NCI-H1694 treated with DMSO at 0.1 percent for 48 hours (cell line): ENCODE measurements at regions not wholly inside any gene's neighbourhood (a gene's known extent, or its start where the extent isn't known, plus 50 kb on each side); places are given as distances from the start of the nearest gene placed in this dataset.

Experiments used
- DNase-seq: peaks from one replicate; lab custom pipeline; 2025; lab: John Stamatoyannopoulos, UW

DNA sequence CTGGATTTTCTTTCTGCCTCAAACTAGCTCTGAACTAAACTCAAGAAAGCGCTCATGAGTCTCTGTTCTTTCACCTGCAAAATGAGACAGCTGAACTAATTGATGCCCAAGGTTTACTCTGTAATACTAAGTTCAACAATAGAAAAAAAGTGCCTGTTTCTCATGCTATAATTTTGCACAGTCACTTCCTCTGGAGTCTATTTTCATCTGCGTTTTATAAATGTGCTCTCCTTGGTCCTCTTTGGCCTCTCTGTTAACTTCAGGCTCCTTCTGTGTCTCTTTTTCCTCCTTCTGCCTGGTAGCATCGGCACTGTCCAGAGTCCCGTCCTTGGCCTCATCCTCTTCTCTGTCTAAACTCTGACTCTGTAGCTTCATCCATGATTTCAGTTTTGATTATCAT lies 311.9 kb upstream of the TLE4 start:
- no peak for DNase-seq

DNA sequence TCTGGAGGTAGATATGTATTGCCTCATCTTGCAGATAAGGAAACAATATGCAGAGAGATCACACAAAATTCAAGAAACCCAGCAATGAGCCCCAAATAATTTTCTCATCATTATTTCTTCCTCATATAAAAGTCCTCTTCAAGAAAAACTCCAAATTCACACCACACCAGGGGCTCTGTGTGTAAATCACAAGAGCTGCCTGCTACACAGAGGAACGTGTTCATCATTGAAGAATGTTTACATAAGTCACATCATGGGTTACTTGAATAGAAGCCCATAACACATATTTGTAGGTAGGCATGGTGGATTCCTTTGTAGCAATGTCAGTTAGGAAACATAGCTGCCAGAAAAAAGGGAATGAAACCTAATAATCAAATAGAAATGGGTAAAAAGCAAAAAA lies 308.1 kb upstream of the TLE4 start:
- DNase-seq: no peak

GRCh38 chr9:79264041-79264440 lies 307.7 kb upstream of the TLE4 start:
- DNase-seq: no peak

- peak; percentile 90 for DNase-seq
Observed at GRCh38 chr9:79264511-79265355, 307.0 kb upstream of the TLE4 start.

DNA sequence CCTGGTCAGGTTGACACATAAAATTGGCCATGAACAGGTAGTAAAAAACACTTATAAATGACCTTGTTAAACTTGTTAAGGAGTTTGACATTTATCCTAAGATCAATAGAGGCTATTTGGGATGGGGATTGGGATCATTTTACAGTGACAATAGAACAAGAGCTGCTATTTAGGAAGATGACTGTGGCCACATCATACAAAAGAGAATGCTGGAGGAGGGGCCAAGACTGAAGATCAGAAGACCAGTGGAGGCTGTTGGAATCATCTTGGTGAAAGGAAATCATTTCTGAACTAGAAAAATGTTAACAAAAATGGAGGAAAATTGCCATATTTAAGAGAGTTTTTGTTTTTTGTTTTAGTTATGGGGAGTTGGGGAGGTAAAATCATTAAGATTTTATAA lies 304.8 kb upstream of the TLE4 start:
- no peak for DNase-seq

DNA sequence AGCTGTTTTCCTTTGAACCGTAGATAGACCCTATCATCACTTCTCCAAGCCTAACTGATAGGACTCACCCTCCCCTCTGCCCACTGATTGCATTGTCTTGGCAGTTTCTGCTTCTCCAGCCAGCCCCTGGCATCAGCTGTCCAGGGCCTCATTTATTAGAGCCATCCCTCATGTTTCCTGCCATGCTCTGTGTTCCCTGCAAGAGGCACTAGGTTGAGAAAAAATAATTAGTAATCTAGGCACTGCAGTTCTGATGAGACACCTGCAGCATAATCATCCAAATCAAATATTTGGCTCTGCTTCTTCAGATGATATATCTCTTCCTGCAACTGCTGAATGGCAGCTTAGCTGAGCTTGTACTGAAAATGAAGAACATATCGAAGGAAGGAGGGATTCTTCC lies 303.0 kb upstream of the TLE4 start:
- no peak for DNase-seq

GRCh38 chr9:79273311-79273710 lies 298.5 kb upstream of the TLE4 start:
- no peak for DNase-seq

GRCh38 chr9:79279356-79279755 lies 292.4 kb upstream of the TLE4 start:
- DNase-seq: no peak

- DNase-seq: no peak
Observed at GRCh38 chr9:79280691-79281090, 291.1 kb upstream of the TLE4 start.

- no peak for DNase-seq
Observed at GRCh38 chr9:79284081-79284480, 287.7 kb upstream of the TLE4 start.

GRCh38 chr9:79286992-79287707 lies 284.6 kb upstream of the TLE4 start:
- DNase-seq: no peak

GRCh38 chr9:79287708-79288290 lies 284.0 kb upstream of the TLE4 start:
- DNase-seq: no peak

- no peak for DNase-seq
Observed at GRCh38 chr9:79289856-79290255, 281.9 kb upstream of the TLE4 start.

DNA sequence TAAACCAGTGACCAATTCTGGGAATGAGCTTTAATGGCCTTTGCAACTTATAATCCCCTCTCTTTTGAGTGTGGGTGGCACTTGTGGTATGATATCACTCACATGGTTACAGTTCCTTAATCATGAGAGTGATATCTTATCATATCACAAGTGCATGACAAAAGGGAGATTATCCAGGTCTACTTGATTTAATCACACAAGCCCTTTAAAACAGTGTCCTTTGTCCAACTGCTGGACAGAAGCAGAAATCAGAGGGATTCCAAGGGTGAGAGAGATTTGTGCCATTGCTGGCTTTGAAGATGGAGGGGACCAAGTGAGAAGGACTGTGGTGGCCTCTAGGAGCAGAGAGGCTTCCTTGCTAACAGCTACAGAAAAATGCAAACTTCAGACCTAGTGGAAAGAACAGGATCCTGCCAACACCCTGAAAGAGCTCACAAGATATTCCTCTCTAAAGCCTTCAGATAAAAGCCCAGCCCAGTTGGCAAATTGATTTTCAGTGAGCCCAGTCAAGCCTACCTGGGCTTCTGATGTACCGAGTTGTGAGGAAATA lies 279.0 kb upstream of the TLE4 start:
- no peak for DNase-seq

- DNase-seq: peak; percentile 71
Observed at GRCh38 chr9:79300068-79300467, 271.7 kb upstream of the TLE4 start.

DNA sequence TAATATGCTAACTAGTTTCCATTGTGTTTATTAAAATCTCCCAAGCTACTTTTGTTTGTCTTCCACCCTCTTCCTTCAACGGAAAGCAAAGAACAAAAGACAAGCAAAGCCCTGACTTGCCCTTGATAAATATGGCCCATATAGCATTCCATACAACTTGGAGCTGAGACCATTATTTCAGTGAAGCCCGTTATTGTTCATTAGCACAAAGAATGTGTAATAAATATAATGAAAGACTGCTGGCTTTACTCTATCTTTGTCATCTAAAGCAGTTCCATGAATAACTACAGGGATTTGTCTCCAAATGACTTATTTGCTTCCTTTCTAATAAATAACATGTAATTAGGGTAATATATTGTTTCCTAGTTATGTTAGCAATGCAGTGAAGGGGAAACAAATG lies 270.7 kb upstream of the TLE4 start:
- no peak for DNase-seq

GRCh38 chr9:79301551-79302391 lies 270.0 kb upstream of the TLE4 start:
- DNase-seq: no peak

DNA sequence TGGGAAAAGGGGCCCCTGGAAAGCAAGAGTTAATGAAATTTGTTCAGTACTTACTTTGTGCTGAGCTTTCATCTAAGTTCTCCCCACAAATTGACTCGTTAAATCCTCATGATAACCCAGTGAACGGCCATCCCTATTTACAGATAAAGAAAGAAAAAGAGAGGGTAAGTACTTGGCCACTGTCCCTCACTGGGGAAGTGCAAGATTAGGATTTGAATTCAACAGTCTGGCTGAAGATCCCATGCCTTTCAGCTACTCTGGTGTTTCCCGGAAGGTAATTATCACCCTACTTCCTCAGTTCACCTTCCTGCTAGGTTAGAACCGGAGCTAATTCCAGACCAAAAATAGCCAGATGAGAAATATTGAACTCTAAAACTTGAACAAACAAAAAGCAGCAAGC lies 269.2 kb upstream of the TLE4 start:
- DNase-seq: no peak

- DNase-seq: no peak
Observed at GRCh38 chr9:79308012-79308411, 263.8 kb upstream of the TLE4 start.

DNA sequence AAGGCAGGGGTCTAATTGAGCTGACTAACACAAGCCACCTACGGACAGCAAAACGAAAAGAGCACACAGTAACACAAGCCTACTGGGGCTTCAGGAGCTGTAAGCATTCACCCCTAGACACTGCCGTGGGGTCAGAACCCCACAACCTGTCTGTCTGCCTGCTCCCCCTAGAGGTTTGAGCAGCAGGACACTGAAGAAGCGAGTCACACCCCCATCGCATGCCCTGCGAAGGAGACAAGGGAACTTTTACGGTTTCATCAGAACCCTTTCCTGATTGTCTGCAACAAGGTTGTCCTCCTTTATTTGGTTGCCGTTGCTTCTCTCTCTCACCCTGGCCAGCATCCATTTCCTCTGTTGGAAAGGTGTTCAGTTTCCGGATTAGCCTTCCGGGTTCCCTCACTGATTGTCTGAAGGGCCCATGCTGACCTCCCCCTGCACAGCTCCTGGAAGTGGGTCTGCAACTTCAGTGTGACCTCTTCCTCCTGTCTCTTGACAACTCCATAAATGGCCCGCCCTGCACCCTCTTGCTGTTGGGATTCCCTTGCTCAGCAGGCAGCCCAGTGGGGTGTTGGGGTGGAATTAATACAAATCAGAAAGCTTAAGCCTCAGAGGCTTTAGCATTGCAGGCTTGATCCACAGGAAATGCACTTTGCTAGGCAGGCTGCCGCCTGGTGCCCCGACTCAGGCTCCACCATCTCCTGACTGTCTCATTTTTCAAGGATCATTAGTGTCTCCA lies 258.9 kb upstream of the TLE4 start:
- DNase-seq: no peak

- no peak for DNase-seq
Observed at GRCh38 chr9:79325501-79325900, 246.3 kb upstream of the TLE4 start.
